AG04449 (cell line): ENCODE measurements at regions not wholly inside any gene's neighbourhood (a gene's known extent, or its start where the extent isn't known, plus 50 kb on each side); places are given as distances from the start of the nearest gene placed in this dataset.

Source experiments
- CTCF ChIA-PET: fragments of 350-600 bp; formaldehyde crosslinking; extraction: SDS; loops from one replicate; lab custom pipeline; 2021; ENCODE audit warnings: antibody characterized with exemption; lab: Yijun Ruan, JAX
- POLR2A ChIA-PET: fragments of 400-600, 350-600 bp; formaldehyde crosslinking; extraction: SDS; loops from one replicate; lab custom pipeline; 2020; ENCODE audit warnings: antibody characterized with exemption, inconsistent platforms; lab: Yijun Ruan, JAX
- DNase-seq: peaks from one replicate; pipeline ENCODE4 v3.0.0-alpha.2; 2010; ENCODE audit warnings: low read depth, low spot score
- H3K4me3 ChIP-seq: 2 replicates; pipeline ENCODE4 v1.5.1; 2011; ENCODE audit warnings: low read depth, mild to moderate bottlenecking, control low read depth, low read length
- TF ChIP-seq, protein P1 (sequence below): IDR thresholded peaks from one replicate; pipeline ENCODE4 v1.5.1; 2011; ENCODE audit warnings: mild to moderate bottlenecking, moderate library complexity, low read length, control low read depth, inconsistent platforms; ENCODE audit not compliant: insufficient read depth; ENCODE audit errors: missing control alignments

DNA sequence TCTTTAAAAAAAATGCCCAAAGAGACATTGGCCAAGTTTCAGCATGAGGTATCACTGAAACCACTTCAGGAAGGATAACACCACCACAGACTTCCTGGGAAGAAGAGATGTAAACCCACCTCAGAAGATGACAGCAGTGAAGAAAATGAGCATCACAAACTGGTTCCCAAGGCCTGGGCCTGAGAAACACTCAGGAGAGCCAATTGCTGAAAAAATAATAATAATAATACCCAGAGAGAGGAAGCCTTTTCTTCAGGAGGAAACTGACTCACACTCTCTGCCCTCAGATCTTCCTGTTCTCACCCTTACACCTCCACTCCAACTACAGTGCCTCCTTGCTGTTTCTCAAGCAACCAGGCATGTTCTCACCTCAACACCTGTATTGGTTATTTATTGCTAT is 68.1 kb upstream of the MAFB start:
- TF ChIP-seq, protein P1, sequence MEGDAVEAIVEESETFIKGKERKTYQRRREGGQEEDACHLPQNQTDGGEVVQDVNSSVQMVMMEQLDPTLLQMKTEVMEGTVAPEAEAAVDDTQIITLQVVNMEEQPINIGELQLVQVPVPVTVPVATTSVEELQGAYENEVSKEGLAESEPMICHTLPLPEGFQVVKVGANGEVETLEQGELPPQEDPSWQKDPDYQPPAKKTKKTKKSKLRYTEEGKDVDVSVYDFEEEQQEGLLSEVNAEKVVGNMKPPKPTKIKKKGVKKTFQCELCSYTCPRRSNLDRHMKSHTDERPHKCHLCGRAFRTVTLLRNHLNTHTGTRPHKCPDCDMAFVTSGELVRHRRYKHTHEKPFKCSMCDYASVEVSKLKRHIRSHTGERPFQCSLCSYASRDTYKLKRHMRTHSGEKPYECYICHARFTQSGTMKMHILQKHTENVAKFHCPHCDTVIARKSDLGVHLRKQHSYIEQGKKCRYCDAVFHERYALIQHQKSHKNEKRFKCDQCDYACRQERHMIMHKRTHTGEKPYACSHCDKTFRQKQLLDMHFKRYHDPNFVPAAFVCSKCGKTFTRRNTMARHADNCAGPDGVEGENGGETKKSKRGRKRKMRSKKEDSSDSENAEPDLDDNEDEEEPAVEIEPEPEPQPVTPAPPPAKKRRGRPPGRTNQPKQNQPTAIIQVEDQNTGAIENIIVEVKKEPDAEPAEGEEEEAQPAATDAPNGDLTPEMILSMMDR = no peak
- ChIA-PET POLR2A (no interaction called here), CTCF (no interaction called here)
- H3K4me3 ChIP-seq = no peak overlapping the region
- DNase-seq = no peak

GRCh38 chr20:40758790-40759189 is 69.8 kb upstream of the MAFB start:
- TF ChIP-seq, protein P1 = no peak
- ChIA-PET CTCF (interaction anchor here (1.8 kb wide), 1 partner anchor 18 kb away, joined by 5 read pairs; no protein-coding TSS in a partner anchor), POLR2A (no interaction called here)
- DNase-seq = no peak
- no peak overlapping the region for H3K4me3 ChIP-seq

GRCh38 chr20:40760399-40760798 is 71.4 kb upstream of the MAFB start:
- ChIA-PET POLR2A (no interaction called here), CTCF (no interaction called here)
- no peak overlapping the region for H3K4me3 ChIP-seq
- TF ChIP-seq, protein P1 = no peak
- no peak for DNase-seq

DNA sequence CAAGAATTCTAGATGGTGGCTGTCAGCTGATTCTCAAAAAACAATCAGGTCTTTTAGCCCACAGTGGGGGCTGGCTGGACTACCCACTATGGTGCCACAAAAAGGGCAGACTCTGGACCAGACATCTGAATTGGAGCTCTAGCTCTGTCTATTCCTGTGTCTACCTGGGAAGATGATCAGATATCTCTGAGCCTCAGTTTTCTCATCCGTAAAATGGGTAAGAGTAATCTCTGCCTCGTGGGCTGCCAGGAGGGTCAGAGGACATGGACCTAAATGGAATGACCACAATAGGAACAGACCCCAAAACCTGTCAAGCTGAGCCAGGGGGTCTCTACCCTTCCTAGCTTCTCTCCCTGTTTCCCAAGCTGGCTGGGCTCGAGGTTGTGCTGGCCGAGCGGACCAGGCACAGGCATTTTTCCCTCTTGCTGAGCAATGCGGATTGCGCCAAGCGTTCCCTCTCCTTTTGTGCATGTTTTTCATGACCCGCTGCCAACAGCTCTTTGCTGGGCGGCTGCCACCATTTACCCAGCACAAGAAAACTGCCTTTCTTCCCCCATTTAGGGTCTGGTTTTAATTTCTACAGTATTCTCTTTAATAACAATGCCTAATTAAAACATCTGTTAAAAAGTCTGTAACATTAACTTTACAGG is 74.7 kb upstream of the MAFB start:
- no peak overlapping the region for H3K4me3 ChIP-seq
- ChIA-PET POLR2A (no interaction called here), CTCF (no interaction called here)
- TF ChIP-seq, protein P1 = no peak
- no peak for DNase-seq

- TF ChIP-seq, protein P1 = no peak
- POLR2A ChIA-PET = no interaction called here
- no peak for DNase-seq
- CTCF ChIA-PET = no interaction called here
- no peak overlapping the region for H3K4me3 ChIP-seq
Measured at GRCh38 chr20:40765814-40766480, 76.9 kb upstream of the MAFB start.

DNA sequence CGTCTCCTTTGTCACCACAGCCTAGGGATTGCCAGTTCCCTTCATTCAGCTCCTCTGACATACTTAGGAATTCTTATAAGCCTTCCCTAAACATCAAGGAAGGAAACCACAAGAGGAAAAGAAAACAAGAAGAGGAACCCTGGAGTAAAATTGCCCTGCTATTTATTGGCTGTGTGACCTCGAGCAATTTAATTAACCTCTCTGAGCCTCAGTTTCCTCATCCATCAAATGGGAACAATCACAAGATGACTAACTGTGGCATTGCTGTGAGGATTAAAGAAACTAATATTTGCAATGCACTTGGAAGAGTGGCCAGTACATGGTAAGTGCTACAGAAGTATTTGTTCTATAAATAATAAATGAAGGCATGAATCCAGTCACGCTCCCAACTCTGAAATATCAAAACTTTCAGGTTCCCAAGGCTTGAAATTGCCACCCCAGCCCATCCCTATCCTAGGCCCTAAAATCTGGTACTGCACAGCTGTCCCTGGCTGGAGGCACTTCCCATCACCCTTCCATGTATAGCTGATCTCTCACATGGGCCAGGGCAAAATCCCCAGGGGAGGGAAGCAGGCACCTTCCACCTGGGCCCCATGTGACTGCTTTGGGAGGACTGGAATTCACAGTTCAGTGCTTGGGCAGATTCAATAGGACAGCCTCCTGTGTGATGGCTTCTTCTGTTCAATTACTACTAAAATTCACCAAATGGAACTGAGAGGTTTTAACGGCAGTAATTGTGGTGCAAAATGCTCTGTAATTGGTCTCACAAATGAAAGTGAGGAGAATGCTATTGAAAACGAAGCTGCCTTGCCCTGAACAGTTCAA is 78.0 kb upstream of the MAFB start:
- CTCF ChIA-PET = no interaction called here

More for the DNA sequence above, 78.0 kb upstream of the MAFB start:
- no peak for DNase-seq
- TF ChIP-seq, protein P1 = no peak
- no peak overlapping the region for H3K4me3 ChIP-seq
- POLR2A ChIA-PET = no interaction called here
